K562 (cell line): ENCODE measurements at regions not wholly inside any gene's neighbourhood (a gene's known extent, or its start where the extent isn't known, plus 50 kb on each side); places are given as distances from the start of the nearest gene placed in this dataset.

ENCODE experiments used
- ATAC-seq: fragments of 200-7000 bp; cut with Tn5 transposase; 3 replicates; pipeline ENCODE4 v1.9.1; 2020; ENCODE audit warnings: moderate library complexity
- BruUV-seq: library from RNA; stranded (reverse); fragments of 400-500 nt; replicated peaks from 2 replicates; lab custom pipeline; 2021; lab: Mats Ljungman, UMichigan
- CTCF ChIA-PET: fragments of 300-600 bp; formaldehyde crosslinking; extraction: SDS; loops from one replicate; lab custom pipeline; 2021; ENCODE audit warnings: low intra/inter-chr PET ratio; lab: Yijun Ruan, JAX
- POLR2A ChIA-PET: fragments of 300-600, 350-650 bp; sonication (Branson Sonifier 250); formaldehyde crosslinking; extraction: SDS; loops from one replicate; lab custom pipeline; 2021; ENCODE audit warnings: antibody characterized with exemption, inconsistent platforms; lab: Yijun Ruan, JAX
- DNase-seq, 4 experiments: peaks; one replicate each; pipeline versions ENCODE4 v3.0.0 to v3.0.0-alpha.2; 2011 to 2018; ENCODE audit warnings: low spot score in 3 of 4, mixed read lengths in 3 of 4; ENCODE audit errors: extremely low read depth in 1 of 4
- FAIRE-seq: peaks from 2 replicates; lab custom pipeline; 2011; peaks lifted over from hg19 to GRCh38; lab: Jason Lieb, UNC
- H2AFZ ChIP-seq: 2 replicates; pipeline ENCODE4 v1.6.0; 2011; ENCODE audit warnings: low read depth, low read length, control low read depth, inconsistent platforms
- H3K27ac ChIP-seq: fragments of 200-600 bp; 3 replicates; pipeline ENCODE4 v1.8.0; 2011; ENCODE audit warnings: low read depth, mild to moderate bottlenecking, control low read depth, inconsistent platforms, low read length, moderate library complexity, mixed read lengths; ENCODE audit errors: extremely low read depth
- H3K27me3 ChIP-seq, 2 experiments: fragments of 300-600 bp in 1 of 2; 2 replicates in 1 of 2; 3 replicates in 1 of 2; pipeline versions ENCODE4 v1.6.0 to v1.8.0; 2011; ENCODE audit warnings: inconsistent platforms in 2 of 2, low read length in 2 of 2, mild to moderate bottlenecking in 1 of 2, mixed read lengths in 1 of 2, moderate library complexity in 1 of 2; ENCODE audit not compliant: control insufficient read depth in 2 of 2, insufficient read depth in 2 of 2
- H3K36me3 ChIP-seq: fragments of 300-600 bp; 3 replicates; pipeline ENCODE4 v1.8.0; 2011; ENCODE audit warnings: mild to moderate bottlenecking, low read length, inconsistent platforms; ENCODE audit not compliant: control insufficient read depth, insufficient read depth
- H3K4me1 ChIP-seq, 2 experiments: fragments of 200-600 bp in 1 of 2; replicated peaks in 1 of 2; 2 replicates in 1 of 2; 3 replicates in 1 of 2; pipeline versions ENCODE4 v1.5.1 to v1.8.0; 2011; ENCODE audit warnings: inconsistent platforms in 2 of 2, low read length in 2 of 2, mild to moderate bottlenecking in 1 of 2, mixed read lengths in 1 of 2, moderate library complexity in 1 of 2; ENCODE audit not compliant: control insufficient read depth in 2 of 2, insufficient read depth in 2 of 2
- H3K4me2 ChIP-seq: 2 replicates; pipeline ENCODE4 v1.6.1; 2011; ENCODE audit warnings: low read length, control low read depth, inconsistent platforms, mixed read lengths; ENCODE audit not compliant: insufficient read depth
- H3K4me3 ChIP-seq: fragments of 200-600 bp; sonication (generic), shearing (Covaris generic); 2 replicates; pipeline ENCODE4 v1.5.1; 2016; ENCODE audit warnings: control low read depth, inconsistent platforms
- H3K79me2 ChIP-seq: fragments of 200-600 bp; 3 replicates; pipeline ENCODE4 v1.8.0; 2011; ENCODE audit warnings: low read length, inconsistent platforms; ENCODE audit not compliant: control insufficient read depth, insufficient read depth
- H3K9ac ChIP-seq, 2 experiments: 2 replicates each; pipeline versions ENCODE4 v1.6.0 to v1.6.1; 2011; ENCODE audit warnings: low read depth in 2 of 2, low read length in 2 of 2, control low read depth in 1 of 2, inconsistent platforms in 1 of 2, mild to moderate bottlenecking in 1 of 2, mixed read lengths in 1 of 2; ENCODE audit not compliant: insufficient read depth in 1 of 2
- H3K9me1 ChIP-seq: one replicate; pipeline ENCODE4 v1.6.0; 2011; ENCODE audit warnings: inconsistent platforms, mild to moderate bottlenecking, low read length, moderate library complexity; ENCODE audit not compliant: control insufficient read depth, insufficient read depth
- H3K9me3 ChIP-seq: replicated peaks from 2 replicates; pipeline ENCODE4 v1.5.1; 2011; ENCODE audit warnings: low read depth, low read length, inconsistent platforms; ENCODE audit not compliant: control insufficient read depth, insufficient read depth
- H4K20me1 ChIP-seq: replicated peaks from 2 replicates; pipeline ENCODE4 v1.6.1; 2011; ENCODE audit warnings: low read length, inconsistent platforms, mixed read lengths; ENCODE audit not compliant: control insufficient read depth, insufficient read depth
- DDX20 ChIP-seq: fragments of 450-650 bp; IDR thresholded peaks from 2 replicates; pipeline ENCODE4 v1.6.1; 2016; ENCODE audit warnings: missing genetic modification characterization, low read depth, mild to moderate bottlenecking, missing compliant biosample characterization, moderate library complexity
- EGR1 ChIP-seq: fragments of 450-650 bp; conservative IDR thresholded peaks from 2 replicates; pipeline ENCODE4 v1.6.1; 2017; ENCODE audit warnings: mild to moderate bottlenecking
- WGBS: fragments of 100-300 bp; shearing (Covaris generic); methylation state at CpG from one replicate; pipeline ENCODE4 v1.1.6; 2016; ENCODE audit warnings: low coverage, mixed read lengths; ENCODE audit not compliant: insufficient coverage; ENCODE audit errors: missing lambda C conversion rate; 5-methylcytosine and 5-hydroxymethylcytosine counted together
- in situ Hi-C: fragments of 300-500 bp; cut with MboI; formaldehyde crosslinking; loops from 4 replicates; pipeline ENCODE4 v1.15.0; 2018; ENCODE audit warnings: inconsistent platforms, mixed read lengths
- intact Hi-C: fragments of 100-400 bp; cut with micrococcal nuclease; formaldehyde crosslinking; loops from 2 replicates; pipeline ENCODE4 v1.14.2; 2022
- TF ChIP-seq, protein P1 (sequence below): fragments of 450-650 bp; IDR thresholded peaks from 2 replicates; pipeline ENCODE4 v1.6.1; 2018; ENCODE audit not compliant: partially characterized antibody

- intact Hi-C loops (no loop called here), in situ Hi-C loops (no loop called here)
- CTCF ChIA-PET: no interaction called here
These were observed 117.7 kb upstream of the CIBAR2 start for GRCh38 chr16:85229869-85230462.

More at GRCh38 chr16:85229869-85230462, 117.7 kb upstream of the CIBAR2 start:
- Histone ChIP-seq H3K9me1 (no peaks in the 10 kb centered on the region), H2AFZ (no peak overlapping the region), H3K27ac (no peak overlapping the region), H3K9me3 (no peaks in the 10 kb centered on the region), H3K4me3 (no peak overlapping the region), H3K9ac (no peak overlapping the region), H3K36me3 (no peaks in the 10 kb centered on the region; the same call in 2 of the 3 replicates), H4K20me1 (peaks cover 56% of the 10 kb centered on the region), H3K4me2 (no peak overlapping the region), H3K4me1 (peaks cover 10 to 47% of the 10 kb centered on the region in 2 experiments), H3K27me3 (no peaks in the 10 kb centered on the region), H3K79me2 (peaks cover 3% of the 10 kb centered on the region; the same call in 1 of the 3 replicates)
- no peak for DNase-seq
- 28% methylated on average over 8 of the region's 8 CpGs for WGBS
- no peak for FAIRE-seq
- no peak for ATAC-seq
- no TSS peak for BruUV-seq
- TF ChIP-seq EGR1 (peak; percentile 50), DDX20 (tag) (no peak)
- TF ChIP-seq, protein P1, sequence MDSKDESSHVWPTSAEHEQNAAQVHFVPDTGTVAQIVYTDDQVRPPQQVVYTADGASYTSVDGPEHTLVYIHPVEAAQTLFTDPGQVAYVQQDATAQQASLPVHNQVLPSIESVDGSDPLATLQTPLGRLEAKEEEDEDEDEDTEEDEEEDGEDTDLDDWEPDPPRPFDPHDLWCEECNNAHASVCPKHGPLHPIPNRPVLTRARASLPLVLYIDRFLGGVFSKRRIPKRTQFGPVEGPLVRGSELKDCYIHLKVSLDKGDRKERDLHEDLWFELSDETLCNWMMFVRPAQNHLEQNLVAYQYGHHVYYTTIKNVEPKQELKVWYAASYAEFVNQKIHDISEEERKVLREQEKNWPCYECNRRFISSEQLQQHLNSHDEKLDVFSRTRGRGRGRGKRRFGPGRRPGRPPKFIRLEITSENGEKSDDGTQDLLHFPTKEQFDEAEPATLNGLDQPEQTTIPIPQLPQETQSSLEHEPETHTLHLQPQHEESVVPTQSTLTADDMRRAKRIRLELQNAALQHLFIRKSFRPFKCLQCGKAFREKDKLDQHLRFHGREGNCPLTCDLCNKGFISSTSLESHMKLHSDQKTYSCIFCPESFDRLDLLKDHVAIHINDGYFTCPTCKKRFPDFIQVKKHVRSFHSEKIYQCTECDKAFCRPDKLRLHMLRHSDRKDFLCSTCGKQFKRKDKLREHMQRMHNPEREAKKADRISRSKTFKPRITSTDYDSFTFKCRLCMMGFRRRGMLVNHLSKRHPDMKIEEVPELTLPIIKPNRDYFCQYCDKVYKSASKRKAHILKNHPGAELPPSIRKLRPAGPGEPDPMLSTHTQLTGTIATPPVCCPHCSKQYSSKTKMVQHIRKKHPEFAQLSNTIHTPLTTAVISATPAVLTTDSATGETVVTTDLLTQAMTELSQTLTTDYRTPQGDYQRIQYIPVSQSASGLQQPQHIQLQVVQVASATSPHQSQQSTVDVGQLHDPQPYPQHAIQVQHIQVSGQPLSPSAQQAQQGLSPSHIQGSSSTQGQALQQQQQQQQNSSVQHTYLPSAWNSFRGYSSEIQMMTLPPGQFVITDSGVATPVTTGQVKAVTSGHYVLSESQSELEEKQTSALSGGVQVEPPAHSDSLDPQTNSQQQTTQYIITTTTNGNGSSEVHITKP: peak; percentile 57
- POLR2A ChIA-PET: interaction anchor here (0.6 to 1.0 kb wide), 3 partner anchors 16 to 150 kb away, joined by 3 to 4 read pairs (median 3); no protein-coding TSS in a partner anchor
